NCI-H748 treated with DMSO at 0.1 percent for 48 hours (cell line): ENCODE measurements at regions not wholly inside any gene's neighbourhood (a gene's known extent, or its start where the extent isn't known, plus 50 kb on each side); places are given as distances from the start of the nearest gene placed in this dataset.
"Not testable (repeated sequence)": the region's sequence is repeated elsewhere in the genome, so short reads cannot be mapped to it uniquely, and the experiment has no call there.

Source experiments
- DNase-seq: peaks from one replicate; lab custom pipeline; 2025; lab: John Stamatoyannopoulos, UW

- DNase-seq, result no peak
These were observed 1069.2 kb upstream of the CHAC2 start for GRCh38 chr2:52698408-52698807.

GRCh38 chr2:52697690-52698089 lies 1069.9 kb upstream of the CHAC2 start:
- no peak for DNase-seq

- no peak for DNase-seq
These were observed 1071.9 kb upstream of the CHAC2 start for GRCh38 chr2:52695731-52696130.

GRCh38 chr2:52686935-52687334 lies 1080.7 kb upstream of the CHAC2 start:
- no peak for DNase-seq

GRCh38 chr2:52676056-52676455 lies 1091.5 kb upstream of the CHAC2 start:
- no peak for DNase-seq

- no peak for DNase-seq
These were observed 1098.9 kb upstream of the CHAC2 start for GRCh38 chr2:52668724-52669123.

- no peak for DNase-seq
These were observed 1108.1 kb upstream of the CHAC2 start for GRCh38 chr2:52659546-52659945.

GRCh38 chr2:52658598-52658997 lies 1109.0 kb upstream of the CHAC2 start:
- no peak for DNase-seq

- DNase-seq, result no peak
These were observed 1127.9 kb upstream of the CHAC2 start for GRCh38 chr2:52639692-52640091.

- no peak for DNase-seq
These were observed 1135.1 kb upstream of the CHAC2 start for GRCh38 chr2:52632543-52632942.

- no peak for DNase-seq
These were observed 1137.7 kb upstream of the CHAC2 start for GRCh38 chr2:52629944-52630343.

- DNase-seq, result no peak
These were observed 1138.1 kb upstream of the CHAC2 start for GRCh38 chr2:52629531-52629930.

GRCh38 chr2:52622266-52622665 lies 1145.3 kb upstream of the CHAC2 start:
- DNase-seq, result no peak

GRCh38 chr2:52613064-52613463 lies 1154.5 kb upstream of the CHAC2 start:
- DNase-seq, result no peak

- no peak for DNase-seq
These were observed 1155.8 kb upstream of the CHAC2 start for GRCh38 chr2:52611759-52612158.

GRCh38 chr2:52608030-52608429 lies 1159.6 kb upstream of the CHAC2 start:
- no peak for DNase-seq

GRCh38 chr2:52597346-52597745 lies 1170.3 kb upstream of the CHAC2 start:
- no peak for DNase-seq

- DNase-seq, result no peak
These were observed 1173.6 kb upstream of the CHAC2 start for GRCh38 chr2:52594026-52594425.

GRCh38 chr2:52584071-52584470 lies 1183.5 kb upstream of the CHAC2 start:
- DNase-seq, result not testable (repeated sequence)

GRCh38 chr2:52572469-52572894 lies 1195.1 kb upstream of the CHAC2 start:
- DNase-seq, result no peak

- no peak for DNase-seq
These were observed 1195.9 kb upstream of the CHAC2 start for GRCh38 chr2:52571380-52572347.

- DNase-seq, result no peak
These were observed 1196.9 kb upstream of the CHAC2 start for GRCh38 chr2:52570716-52571115.

- no peak for DNase-seq
These were observed 1204.5 kb upstream of the CHAC2 start for GRCh38 chr2:52563151-52563550.

- no peak for DNase-seq
These were observed 1209.3 kb upstream of the CHAC2 start for GRCh38 chr2:52558265-52558664.
